K562 (cell line): ENCODE measurements at regions not wholly inside any gene's neighbourhood (a gene's known extent, or its start where the extent isn't known, plus 50 kb on each side); places are given as distances from the start of the nearest gene placed in this dataset.

Experiments used
- ATAC-seq: fragments of 200-7000 bp; cut with Tn5 transposase; 3 replicates; pipeline ENCODE4 v1.9.1; 2020; ENCODE audit warnings: moderate library complexity
- BruUV-seq: library from RNA; stranded (reverse); fragments of 400-500 nt; replicated peaks from 2 replicates; lab custom pipeline; 2021; lab: Mats Ljungman, UMichigan
- CTCF ChIA-PET: fragments of 300-600 bp; formaldehyde crosslinking; extraction: SDS; loops from one replicate; lab custom pipeline; 2021; ENCODE audit warnings: low intra/inter-chr PET ratio; lab: Yijun Ruan, JAX
- POLR2A ChIA-PET: fragments of 300-600, 350-650 bp; sonication (Branson Sonifier 250); formaldehyde crosslinking; extraction: SDS; loops from one replicate; lab custom pipeline; 2021; ENCODE audit warnings: antibody characterized with exemption, inconsistent platforms; lab: Yijun Ruan, JAX
- DNase-seq, 4 experiments: peaks; one replicate each; pipeline versions ENCODE4 v3.0.0 to v3.0.0-alpha.2; 2011 to 2018; ENCODE audit warnings: low spot score in 3 of 4, mixed read lengths in 3 of 4; ENCODE audit errors: extremely low read depth in 1 of 4
- FAIRE-seq: peaks from 2 replicates; lab custom pipeline; 2011; peaks lifted over from hg19 to GRCh38; lab: Jason Lieb, UNC
- H2AFZ ChIP-seq: 2 replicates; pipeline ENCODE4 v1.6.0; 2011; ENCODE audit warnings: low read depth, low read length, control low read depth, inconsistent platforms
- H3K27ac ChIP-seq: fragments of 200-600 bp; 3 replicates; pipeline ENCODE4 v1.8.0; 2011; ENCODE audit warnings: low read depth, mild to moderate bottlenecking, control low read depth, inconsistent platforms, low read length, moderate library complexity, mixed read lengths; ENCODE audit errors: extremely low read depth
- H3K27me3 ChIP-seq, 2 experiments: fragments of 300-600 bp in 1 of 2; 2 replicates in 1 of 2; 3 replicates in 1 of 2; pipeline versions ENCODE4 v1.6.0 to v1.8.0; 2011; ENCODE audit warnings: inconsistent platforms in 2 of 2, low read length in 2 of 2, mild to moderate bottlenecking in 1 of 2, mixed read lengths in 1 of 2, moderate library complexity in 1 of 2; ENCODE audit not compliant: control insufficient read depth in 2 of 2, insufficient read depth in 2 of 2
- H3K36me3 ChIP-seq: fragments of 300-600 bp; 3 replicates; pipeline ENCODE4 v1.8.0; 2011; ENCODE audit warnings: mild to moderate bottlenecking, low read length, inconsistent platforms; ENCODE audit not compliant: control insufficient read depth, insufficient read depth
- H3K4me1 ChIP-seq, 2 experiments: fragments of 200-600 bp in 1 of 2; replicated peaks in 1 of 2; 2 replicates in 1 of 2; 3 replicates in 1 of 2; pipeline versions ENCODE4 v1.5.1 to v1.8.0; 2011; ENCODE audit warnings: inconsistent platforms in 2 of 2, low read length in 2 of 2, mild to moderate bottlenecking in 1 of 2, mixed read lengths in 1 of 2, moderate library complexity in 1 of 2; ENCODE audit not compliant: control insufficient read depth in 2 of 2, insufficient read depth in 2 of 2
- H3K4me2 ChIP-seq: 2 replicates; pipeline ENCODE4 v1.6.1; 2011; ENCODE audit warnings: low read length, control low read depth, inconsistent platforms, mixed read lengths; ENCODE audit not compliant: insufficient read depth
- H3K4me3 ChIP-seq: fragments of 200-600 bp; sonication (generic), shearing (Covaris generic); 2 replicates; pipeline ENCODE4 v1.5.1; 2016; ENCODE audit warnings: control low read depth, inconsistent platforms
- H3K79me2 ChIP-seq: fragments of 200-600 bp; 3 replicates; pipeline ENCODE4 v1.8.0; 2011; ENCODE audit warnings: low read length, inconsistent platforms; ENCODE audit not compliant: control insufficient read depth, insufficient read depth
- H3K9ac ChIP-seq, 2 experiments: 2 replicates each; pipeline versions ENCODE4 v1.6.0 to v1.6.1; 2011; ENCODE audit warnings: low read depth in 2 of 2, low read length in 2 of 2, control low read depth in 1 of 2, inconsistent platforms in 1 of 2, mild to moderate bottlenecking in 1 of 2, mixed read lengths in 1 of 2; ENCODE audit not compliant: insufficient read depth in 1 of 2
- H3K9me1 ChIP-seq: one replicate; pipeline ENCODE4 v1.6.0; 2011; ENCODE audit warnings: inconsistent platforms, mild to moderate bottlenecking, low read length, moderate library complexity; ENCODE audit not compliant: control insufficient read depth, insufficient read depth
- H3K9me3 ChIP-seq: replicated peaks from 2 replicates; pipeline ENCODE4 v1.5.1; 2011; ENCODE audit warnings: low read depth, low read length, inconsistent platforms; ENCODE audit not compliant: control insufficient read depth, insufficient read depth
- H4K20me1 ChIP-seq: replicated peaks from 2 replicates; pipeline ENCODE4 v1.6.1; 2011; ENCODE audit warnings: low read length, inconsistent platforms, mixed read lengths; ENCODE audit not compliant: control insufficient read depth, insufficient read depth
- BRD9 ChIP-seq: fragments of 450-650 bp; IDR thresholded peaks from 2 replicates; pipeline ENCODE4 v1.6.1; 2018; ENCODE audit warnings: low read depth; ENCODE audit not compliant: partially characterized antibody
- CHCHD3 ChIP-seq: fragments of 250-450 bp; sonication (Bioruptor Pico); IDR thresholded peaks from 2 replicates; pipeline ENCODE4 v2.1.2; 2022; ENCODE audit warnings: mild to moderate bottlenecking
- FOXA3 ChIP-seq, 2 experiments: fragments of 450-650 bp in 1 of 2; sonication (generic) in 1 of 2; formaldehyde crosslinking; IDR thresholded peaks in 1 of 2; conservative IDR thresholded peaks in 1 of 2; 2 replicates each; pipeline versions ENCODE4 v1.4.0 to v1.8.0; 2020 to 2022; ENCODE audit warnings: mild to moderate bottlenecking in 2 of 2, missing genetic modification reagents in 1 of 2
- HEY1 ChIP-seq: fragments of 250-450 bp; sonication (Bioruptor Pico); IDR thresholded peaks from 2 replicates; pipeline ENCODE4 v1.5.0; 2020; ENCODE audit warnings: mild to moderate bottlenecking, moderate library complexity, borderline replicate concordance
- HINFP ChIP-seq: fragments of 450-650 bp; conservative IDR thresholded peaks from 2 replicates; pipeline ENCODE4 v1.6.1; 2016; ENCODE audit warnings: missing genetic modification characterization, low read depth, mild to moderate bottlenecking, control low read depth, missing compliant biosample characterization
- ILK ChIP-seq: fragments of 450-650 bp; IDR thresholded peaks from 2 replicates; pipeline ENCODE4 v1.6.1; 2016; ENCODE audit warnings: missing genetic modification characterization, low read depth, mild to moderate bottlenecking, missing compliant biosample characterization, moderate library complexity, borderline replicate concordance
- JUN ChIP-seq, 2 experiments: sonication (generic) in 1 of 2; formaldehyde crosslinking in 1 of 2; IDR thresholded peaks; 2 replicates each; pipeline versions ENCODE4 v1.6.1 to v1.8.0; 2012 to 2022; ENCODE audit warnings: borderline replicate concordance in 2 of 2, mild to moderate bottlenecking in 2 of 2, improper control_type of control experiment in 1 of 2, low read depth in 1 of 2, low read length in 1 of 2, missing genetic modification reagents in 1 of 2
- JUND ChIP-seq, 2 experiments: IDR thresholded peaks; 2 replicates in 1 of 2; 3 replicates in 1 of 2; pipeline ENCODE4 v1.6.1; 2011; ENCODE audit warnings: borderline replicate concordance in 2 of 2, low read depth in 2 of 2, low read length in 2 of 2, improper control_type of control experiment in 1 of 2, missing biosample characterization in 1 of 2, missing genetic modification characterization in 1 of 2, missing genetic modification reagents in 1 of 2
- SMARCC2 ChIP-seq: fragments of 450-650 bp; IDR thresholded peaks from 2 replicates; pipeline ENCODE4 v1.6.1; 2017; ENCODE audit warnings: antibody characterized with exemption, moderate library complexity, mild to moderate bottlenecking, low read depth
- SRSF7 ChIP-seq: fragments of 200-400 bp; formaldehyde crosslinking; optimal IDR thresholded peaks from 2 replicates; pipeline ENCODE3; 2017; ENCODE audit warnings: mild to moderate bottlenecking, low read depth, low read length
- ZNF57 ChIP-seq: fragments of 450-650 bp; formaldehyde crosslinking; IDR thresholded peaks from 2 replicates; pipeline ENCODE4 v1.4.0; 2020; ENCODE audit warnings: mild to moderate bottlenecking, moderate library complexity
- WGBS: fragments of 100-300 bp; shearing (Covaris generic); methylation state at CpG from one replicate; pipeline ENCODE4 v1.1.6; 2016; ENCODE audit warnings: low coverage, mixed read lengths; ENCODE audit not compliant: insufficient coverage; ENCODE audit errors: missing lambda C conversion rate; 5-methylcytosine and 5-hydroxymethylcytosine counted together
- in situ Hi-C: fragments of 300-500 bp; cut with MboI; formaldehyde crosslinking; loops from 4 replicates; pipeline ENCODE4 v1.15.0; 2018; ENCODE audit warnings: inconsistent platforms, mixed read lengths
- intact Hi-C: fragments of 100-400 bp; cut with micrococcal nuclease; formaldehyde crosslinking; loops from 2 replicates; pipeline ENCODE4 v1.14.2; 2022
- TF ChIP-seq, protein P1 (sequence below): sonication (generic); formaldehyde crosslinking; IDR thresholded peaks from 2 replicates; pipeline ENCODE4 v1.8.1; 2022; ENCODE audit warnings: missing genetic modification reagents

- BruUV-seq = no TSS peak
- intact Hi-C loops (no loop called here), in situ Hi-C loops (no loop called here)
- TF ChIP-seq JUND (IDR thresholded peaks at IDR 0.05; ENCODE audit: borderline replicate concordance, low read depth, low read length) (no peak), JUND (tag; IDR thresholded peaks at IDR 0.05; ENCODE audit: borderline replicate concordance, low read depth, low read length) (no peak), JUN (IDR thresholded peaks at IDR 0.05; ENCODE audit: borderline replicate concordance, low read depth, low read length) (no peak), JUN (CRISPR knock-in tag; IDR thresholded peaks at IDR 0.05; ENCODE audit: borderline replicate concordance) (no peak)
- peaks cover 5 to 7% of the 10 kb centered on the region in 2 experiments; a peak in 4 of 5 replicates for H3K27me3 ChIP-seq
- H3K79me2 ChIP-seq = no peaks in the 10 kb centered on the region
- POLR2A ChIA-PET = interaction anchor here (0.7 kb wide), 1 partner anchor 125 kb away, joined by 3 read pairs; no protein-coding TSS in a partner anchor
- ATAC-seq (no peak), FAIRE-seq (no peak), DNase-seq (no peak)
- WGBS = 9% methylated on average over 5 of the region's 5 CpGs
- H3K4me1 ChIP-seq = no peaks in the 10 kb centered on the region
- no peak overlapping the region for H3K27ac ChIP-seq
- H3K9ac ChIP-seq = no peak overlapping the region
- CTCF ChIA-PET = no interaction called here
- H3K36me3 ChIP-seq = no peaks in the 10 kb centered on the region
- no peaks in the 10 kb centered on the region for H3K9me1 ChIP-seq
- H3K9me3 ChIP-seq = no peaks in the 10 kb centered on the region
- H4K20me1 ChIP-seq = no peaks in the 10 kb centered on the region
- no peak overlapping the region for H2AFZ ChIP-seq
- no peak overlapping the region for H3K4me2 ChIP-seq
- H3K4me3 ChIP-seq = no peak overlapping the region
Observed at GRCh38 chr7:26048663-26049062, 103.3 kb upstream of the NFE2L3 start.

- Histone ChIP-seq H3K27ac (no peak overlapping the region), H3K79me2 (no peaks in the 10 kb centered on the region), H2AFZ (no peak overlapping the region), H3K27me3 (peaks cover 2 to 4% of the 10 kb centered on the region in 2 experiments; a peak in 2 of 5 replicates), H3K4me1 (no peaks in the 10 kb centered on the region), H4K20me1 (no peaks in the 10 kb centered on the region), H3K9me1 (no peaks in the 10 kb centered on the region), H3K9ac (no peak overlapping the region), H3K36me3 (no peaks in the 10 kb centered on the region), H3K9me3 (no peaks in the 10 kb centered on the region), H3K4me2 (no peak overlapping the region), H3K4me3 (no peak overlapping the region)
- in situ Hi-C loops = no loop called here
- TF ChIP-seq BRD9 (no peak), FOXA3 (CRISPR knock-in tag; conservative IDR thresholded peaks at IDR 0.05 in 1 of 2, IDR thresholded peaks at IDR 0.05 in 1 of 2) (no peak), ILK (tag) (no peak), HEY1 (CRISPR knock-in tag) (no peak), ZNF57 (CRISPR knock-in tag) (no peak), SRSF7 (no peak), HINFP (tag) (no peak), CHCHD3 (CRISPR knock-in tag) (no peak), SMARCC2 (no peak)
- TF ChIP-seq, protein P1, sequence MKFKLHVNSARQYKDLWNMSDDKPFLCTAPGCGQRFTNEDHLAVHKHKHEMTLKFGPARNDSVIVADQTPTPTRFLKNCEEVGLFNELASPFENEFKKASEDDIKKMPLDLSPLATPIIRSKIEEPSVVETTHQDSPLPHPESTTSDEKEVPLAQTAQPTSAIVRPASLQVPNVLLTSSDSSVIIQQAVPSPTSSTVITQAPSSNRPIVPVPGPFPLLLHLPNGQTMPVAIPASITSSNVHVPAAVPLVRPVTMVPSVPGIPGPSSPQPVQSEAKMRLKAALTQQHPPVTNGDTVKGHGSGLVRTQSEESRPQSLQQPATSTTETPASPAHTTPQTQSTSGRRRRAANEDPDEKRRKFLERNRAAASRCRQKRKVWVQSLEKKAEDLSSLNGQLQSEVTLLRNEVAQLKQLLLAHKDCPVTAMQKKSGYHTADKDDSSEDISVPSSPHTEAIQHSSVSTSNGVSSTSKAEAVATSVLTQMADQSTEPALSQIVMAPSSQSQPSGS (CRISPR knock-in tag) = no peak
- BruUV-seq = no TSS peak
- ChIA-PET POLR2A (no interaction called here), CTCF (no interaction called here)
- FAIRE-seq (no peak), DNase-seq (no peak), ATAC-seq (no peak)
- intact Hi-C loops = no loop called here
- WGBS = 0% methylated on average over 1 of the region's 1 CpG
Observed at GRCh38 chr7:26049081-26049480, 102.9 kb upstream of the NFE2L3 start.
